ENCODE measurements at regions not wholly inside any gene's neighbourhood (a gene's known extent, or its start where the extent isn't known, plus 50 kb on each side); places are given as distances from the start of the nearest gene placed in this dataset.

GRCh38 chr10:2456834-2457233 lies 610.5 kb upstream of the PFKP start:
- DNase-seq (ENCODE audit: low read depth in 3 of 3) = no peak

GRCh38 chr10:2445370-2445769 lies 622.0 kb upstream of the PFKP start:
- no peak for DNase-seq (ENCODE audit: low read depth in 3 of 3)

GRCh38 chr10:2439983-2440382 lies 627.4 kb upstream of the PFKP start:
- DNase-seq (ENCODE audit: low read depth in 3 of 3) = no peak

GRCh38 chr10:2439000-2439399 lies 628.3 kb upstream of the PFKP start:
- DNase-seq (ENCODE audit: low read depth in 3 of 3) = no peak

GRCh38 chr10:2438248-2438939 lies 629.0 kb upstream of the PFKP start:
- no peak for DNase-seq (ENCODE audit: low read depth in 3 of 3)

- no peak for DNase-seq (ENCODE audit: low read depth in 3 of 3)
These were observed 630.4 kb upstream of the PFKP start for GRCh38 chr10:2436933-2437332.

GRCh38 chr10:2431961-2432360 lies 635.4 kb upstream of the PFKP start:
- DNase-seq (ENCODE audit: low read depth in 3 of 3) = no peak

- no peak for DNase-seq (ENCODE audit: low read depth in 3 of 3)
These were observed 639.9 kb upstream of the PFKP start for GRCh38 chr10:2427412-2427811.

GRCh38 chr10:2425320-2425719 lies 642.0 kb upstream of the PFKP start:
- no peak for DNase-seq (ENCODE audit: low read depth in 3 of 3)

GRCh38 chr10:2414562-2414961 lies 652.8 kb upstream of the PFKP start:
- DNase-seq (ENCODE audit: low read depth in 3 of 3) = no peak

GRCh38 chr10:2414039-2414438 lies 653.3 kb upstream of the PFKP start:
- DNase-seq (ENCODE audit: low read depth in 3 of 3) = no peak

GRCh38 chr10:2410049-2410448 lies 657.3 kb upstream of the PFKP start:
- no peak for DNase-seq (ENCODE audit: low read depth in 3 of 3)

GRCh38 chr10:2401459-2401858 lies 664.1 kb upstream of the ADARB2 start:
- DNase-seq (ENCODE audit: low read depth in 3 of 3) = no peak

- no peak for DNase-seq (ENCODE audit: low read depth in 3 of 3)
These were observed 662.2 kb upstream of the ADARB2 start for GRCh38 chr10:2399482-2399881.

GRCh38 chr10:2392145-2392812 lies 655.0 kb upstream of the ADARB2 start:
- DNase-seq (ENCODE audit: low read depth in 3 of 3) = no peak

GRCh38 chr10:2387672-2388071 lies 650.3 kb upstream of the ADARB2 start:
- no peak for DNase-seq (ENCODE audit: low read depth in 3 of 3)

- no peak for DNase-seq (ENCODE audit: low read depth in 3 of 3)
These were observed 649.9 kb upstream of the ADARB2 start for GRCh38 chr10:2387261-2387660.

- DNase-seq (ENCODE audit: low read depth in 3 of 3) = no peak
These were observed 642.9 kb upstream of the ADARB2 start for GRCh38 chr10:2380218-2380617.

GRCh38 chr10:2367083-2367482 lies 629.8 kb upstream of the ADARB2 start:
- DNase-seq (ENCODE audit: low read depth in 3 of 3) = no peak

- no peak for DNase-seq (ENCODE audit: low read depth in 3 of 3)
These were observed 629.1 kb upstream of the ADARB2 start for GRCh38 chr10:2366264-2366931.

- DNase-seq (ENCODE audit: low read depth in 3 of 3) = no peak
These were observed 625.0 kb upstream of the ADARB2 start for GRCh38 chr10:2362331-2362730.

- no peak for DNase-seq (ENCODE audit: low read depth in 3 of 3)
These were observed 621.3 kb upstream of the ADARB2 start for GRCh38 chr10:2358586-2358985.

GRCh38 chr10:2356670-2357069 lies 619.3 kb upstream of the ADARB2 start:
- DNase-seq (ENCODE audit: low read depth in 3 of 3) = no peak
